Endothelial cell of umbilical vein (primary cell): ENCODE measurements at regions not wholly inside any gene's neighbourhood (a gene's known extent, or its start where the extent isn't known, plus 50 kb on each side); places are given as distances from the start of the nearest gene placed in this dataset.

Experiments
- BruUV-seq: library from RNA; stranded (reverse); fragments of 400-500 nt; replicated peaks from 2 replicates; lab custom pipeline; 2021; lab: Mats Ljungman, UMichigan
- CTCF ChIA-PET: fragments of 300-600, 350-600 bp; sonication (Branson Sonifier 250); formaldehyde crosslinking; loops from one replicate; lab custom pipeline; 2021; ENCODE audit warnings: antibody characterized with exemption, inconsistent platforms; lab: Charles Lee
- POLR2A ChIA-PET: fragments of 300-600, 350-600 bp; sonication (Branson Sonifier 250); formaldehyde crosslinking; loops from one replicate; lab custom pipeline; 2021; ENCODE audit warnings: antibody characterized with exemption, inconsistent platforms; lab: Charles Lee
- DNase-seq: peaks from one replicate; pipeline ENCODE4 v3.0.0-alpha.2; 2011; ENCODE audit warnings: low read depth, low spot score
- FAIRE-seq: peaks from 2 replicates; lab custom pipeline; 2011; peaks lifted over from hg19 to GRCh38; lab: Jason Lieb, UNC
- H2AFZ ChIP-seq: 2 replicates; pipeline ENCODE4 v1.6.0; 2012; ENCODE audit warnings: low read depth, low read length, control low read depth, inconsistent platforms
- H3K27ac ChIP-seq: 2 replicates; pipeline ENCODE4 v1.5.1; 2011; ENCODE audit warnings: low read depth, mild to moderate bottlenecking, control low read depth, low read length, moderate library complexity; ENCODE audit not compliant: insufficient read depth
- H3K27me3 ChIP-seq, 2 experiments: 2 replicates each; pipeline versions ENCODE4 v1.6.0 to v1.6.1; 2011; ENCODE audit warnings: low read length in 2 of 2, mixed read lengths in 1 of 2; ENCODE audit not compliant: control insufficient read depth in 2 of 2, insufficient read depth in 2 of 2
- H3K36me3 ChIP-seq, 2 experiments: 2 replicates in 1 of 2; 3 replicates in 1 of 2; pipeline ENCODE4 v1.5.1; 2011; ENCODE audit warnings: low read length in 2 of 2, mild to moderate bottlenecking in 1 of 2, moderate library complexity in 1 of 2; ENCODE audit not compliant: control insufficient read depth in 2 of 2, insufficient read depth in 2 of 2; ENCODE audit errors: extremely low read depth in 1 of 2
- H3K4me1 ChIP-seq: 3 replicates; pipeline ENCODE4 v1.5.1; 2011; ENCODE audit warnings: mild to moderate bottlenecking, low read length; ENCODE audit not compliant: control insufficient read depth, insufficient read depth; ENCODE audit errors: extremely low read depth
- H3K4me2 ChIP-seq: 2 replicates; pipeline ENCODE4 v1.6.1; 2011; ENCODE audit warnings: low read length, control low read depth, mixed read lengths; ENCODE audit not compliant: insufficient read depth
- H3K4me3 ChIP-seq, 3 experiments: fragments of 200-600 bp in 1 of 3; sonication (generic), shearing (Covaris generic) in 1 of 3; replicated peaks in 1 of 3; 2 replicates each; pipeline ENCODE4 v1.5.1; 2011 to 2016; ENCODE audit warnings: control low read depth in 3 of 3, low read length in 3 of 3, mild to moderate bottlenecking in 2 of 3, inconsistent platforms in 1 of 3, low read depth in 1 of 3, moderate library complexity in 1 of 3; ENCODE audit not compliant: insufficient read depth in 1 of 3
- H3K79me2 ChIP-seq: 2 replicates; pipeline ENCODE4 v1.6.0; 2012; ENCODE audit warnings: low read length, inconsistent platforms; ENCODE audit not compliant: control insufficient read depth, insufficient read depth
- H3K9ac ChIP-seq: replicated peaks from 2 replicates; pipeline ENCODE3; 2011; ENCODE audit warnings: low read length, control low read depth; ENCODE audit not compliant: insufficient read depth; ENCODE audit errors: extremely low read depth
- H3K9me1 ChIP-seq: replicated peaks from 3 replicates; pipeline ENCODE4 v1.6.0; 2011; ENCODE audit warnings: mild to moderate bottlenecking, low read length; ENCODE audit not compliant: control insufficient read depth, insufficient read depth; ENCODE audit errors: extremely low read depth
- H3K9me3 ChIP-seq: replicated peaks from 2 replicates; pipeline ENCODE4 v1.5.1; 2012; ENCODE audit warnings: low read length, inconsistent platforms; ENCODE audit not compliant: control insufficient read depth, insufficient read depth
- H4K20me1 ChIP-seq: replicated peaks from 2 replicates; pipeline ENCODE3; 2011; ENCODE audit warnings: mild to moderate bottlenecking, low read length; ENCODE audit not compliant: control insufficient read depth, insufficient read depth; ENCODE audit errors: extremely low read depth
- EZH2 ChIP-seq: IDR thresholded peaks from 2 replicates; pipeline ENCODE4 v1.6.1; 2012; ENCODE audit warnings: borderline replicate concordance, low read depth, mild to moderate bottlenecking, moderate library complexity, low read length, inconsistent platforms; ENCODE audit not compliant: severe bottlenecking
- FOS ChIP-seq: IDR thresholded peaks from 2 replicates; pipeline ENCODE4 v1.6.1; 2011; ENCODE audit warnings: mild to moderate bottlenecking, low read length, moderate library complexity, borderline replicate concordance; ENCODE audit not compliant: insufficient read depth
- GATA2 ChIP-seq: IDR thresholded peaks from 2 replicates; pipeline ENCODE4 v1.7.0; 2011; ENCODE audit warnings: low read depth, mild to moderate bottlenecking, moderate library complexity, mixed read lengths, low read length; ENCODE audit not compliant: insufficient read length, insufficient read depth
- JUN ChIP-seq: IDR thresholded peaks from 2 replicates; pipeline ENCODE4 v1.6.1; 2011; ENCODE audit warnings: borderline replicate concordance, low read depth; ENCODE audit not compliant: insufficient read length, insufficient read depth
- MAX ChIP-seq: IDR thresholded peaks from 2 replicates; pipeline ENCODE4 v1.6.1; 2011; ENCODE audit not compliant: insufficient read depth, insufficient read length
- MYC ChIP-seq: IDR thresholded peaks from one replicate; pipeline ENCODE4 v1.6.1; 2011; ENCODE audit warnings: mild to moderate bottlenecking, low read depth, low read length
- POLR2A ChIP-seq: IDR thresholded peaks from 2 replicates; pipeline ENCODE4 v1.6.1; 2012; ENCODE audit warnings: low read depth, mild to moderate bottlenecking, control low read depth, low read length
- POLR2AphosphoS5 ChIP-seq: IDR thresholded peaks from 2 replicates; pipeline ENCODE4 v1.6.1; 2012; ENCODE audit warnings: low read depth, mild to moderate bottlenecking, control low read depth, low read length, moderate library complexity; ENCODE audit not compliant: insufficient read depth
- dilution Hi-C: fragments of 300-500 bp; cut with MboI; formaldehyde crosslinking; loops from one replicate; pipeline ENCODE4 v1.15.0; 2019; ENCODE audit warnings: low sequenced_read_pairs; ENCODE audit not compliant: extremely low pct_ligation_motif_present
- intact Hi-C: fragments of 100-400 bp; cut with micrococcal nuclease; formaldehyde crosslinking; loops from one replicate; pipeline ENCODE4 v1.10.0; 2022
- TF ChIP-seq, protein P1 (sequence below), 2 donors: IDR thresholded peaks; 1 replicate in 1 of 2; 2 replicates in 1 of 2; pipeline ENCODE4 v1.5.1; 2011; ENCODE audit warnings: low read length in 2 of 2, mild to moderate bottlenecking in 2 of 2, moderate library complexity in 2 of 2, control low read depth in 1 of 2, inconsistent platforms in 1 of 2, low read depth in 1 of 2; ENCODE audit not compliant: insufficient read depth in 1 of 2; ENCODE audit errors: extremely low read depth in 1 of 2

DNA sequence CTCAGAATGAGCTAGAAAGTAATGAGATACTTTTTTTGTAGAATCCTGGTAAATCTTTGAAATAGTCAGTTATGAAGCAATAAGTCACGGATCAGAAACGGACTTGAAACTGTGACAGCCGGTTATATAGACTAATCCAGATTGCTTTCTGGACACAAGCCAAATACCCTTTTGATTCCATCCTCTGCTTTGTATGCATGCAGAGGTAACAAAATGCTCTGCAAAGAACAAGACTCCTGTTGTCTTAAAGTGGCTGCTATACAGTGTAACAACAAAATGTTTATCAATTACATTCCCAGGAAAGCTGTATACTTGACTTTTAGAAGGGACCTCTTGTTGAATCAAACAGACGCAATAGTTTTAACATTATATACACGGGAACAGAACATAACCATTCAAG is 66.5 kb upstream of the STARD13 start:
- Histone ChIP-seq H3K79me2 (peaks cover 8% of the 10 kb centered on the region), H3K9me1 (no peaks in the 10 kb centered on the region), H3K27me3 (no peaks in the 10 kb centered on the region), H4K20me1 (no peaks in the 10 kb centered on the region), H2AFZ (no peak overlapping the region), H3K4me3 (no peak overlapping the region), H3K36me3 (no peaks in the 10 kb centered on the region), H3K27ac (no peak overlapping the region), H3K4me2 (no peak overlapping the region), H3K9me3 (no peaks in the 10 kb centered on the region), H3K9ac (no peak overlapping the region), H3K4me1 (peaks cover 16% of the 10 kb centered on the region)
- ChIA-PET CTCF (interaction anchor here (0.7 to 1.0 kb wide), 2 partner anchors 15 to 166 kb away, joined by 3 read pairs; no protein-coding TSS in a partner anchor), POLR2A (no interaction called here)
- intact Hi-C loops = loop anchor here (10.0 kb wide), 1 partner anchor 373 kb away; no protein-coding TSS in a partner anchor
- FAIRE-seq (no peak), DNase-seq (no peak)
- BruUV-seq = no TSS peak
- dilution Hi-C loops = no loop called here
- TF ChIP-seq GATA2 = no peak
- TF ChIP-seq POLR2A = no peak
- TF ChIP-seq, protein P1, sequence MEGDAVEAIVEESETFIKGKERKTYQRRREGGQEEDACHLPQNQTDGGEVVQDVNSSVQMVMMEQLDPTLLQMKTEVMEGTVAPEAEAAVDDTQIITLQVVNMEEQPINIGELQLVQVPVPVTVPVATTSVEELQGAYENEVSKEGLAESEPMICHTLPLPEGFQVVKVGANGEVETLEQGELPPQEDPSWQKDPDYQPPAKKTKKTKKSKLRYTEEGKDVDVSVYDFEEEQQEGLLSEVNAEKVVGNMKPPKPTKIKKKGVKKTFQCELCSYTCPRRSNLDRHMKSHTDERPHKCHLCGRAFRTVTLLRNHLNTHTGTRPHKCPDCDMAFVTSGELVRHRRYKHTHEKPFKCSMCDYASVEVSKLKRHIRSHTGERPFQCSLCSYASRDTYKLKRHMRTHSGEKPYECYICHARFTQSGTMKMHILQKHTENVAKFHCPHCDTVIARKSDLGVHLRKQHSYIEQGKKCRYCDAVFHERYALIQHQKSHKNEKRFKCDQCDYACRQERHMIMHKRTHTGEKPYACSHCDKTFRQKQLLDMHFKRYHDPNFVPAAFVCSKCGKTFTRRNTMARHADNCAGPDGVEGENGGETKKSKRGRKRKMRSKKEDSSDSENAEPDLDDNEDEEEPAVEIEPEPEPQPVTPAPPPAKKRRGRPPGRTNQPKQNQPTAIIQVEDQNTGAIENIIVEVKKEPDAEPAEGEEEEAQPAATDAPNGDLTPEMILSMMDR (IDR thresholded peaks at IDR 0.05; ENCODE audit: extremely low read depth in 1 of 2, insufficient read depth in 1 of 2, low read depth in 1 of 2, low read length in 2 of 2) = no peak
- TF ChIP-seq POLR2AphosphoS5 = no peak

- no peaks in the 10 kb centered on the region for H3K36me3 ChIP-seq
- TF ChIP-seq POLR2A (no peak), MAX (no peak), POLR2AphosphoS5 (no peak), EZH2 (no peak), FOS (no peak), JUN (no peak), MYC (no peak), GATA2 (no peak)
- TF ChIP-seq, protein P1 (IDR thresholded peaks at IDR 0.05; ENCODE audit: extremely low read depth in 1 of 2, insufficient read depth in 1 of 2, low read depth in 1 of 2, low read length in 2 of 2) = no peak
- FAIRE-seq = no peak
- ChIA-PET POLR2A (no interaction called here), CTCF (interaction anchor here (1.0 kb wide), 1 partner anchor 14 kb away, joined by 3 read pairs; no protein-coding TSS in a partner anchor)
- no peak overlapping the region for H3K4me3 ChIP-seq
- H4K20me1 ChIP-seq = no peaks in the 10 kb centered on the region
- H3K79me2 ChIP-seq = peaks cover 8% of the 10 kb centered on the region
- no peak overlapping the region for H3K27ac ChIP-seq
- H3K9me3 ChIP-seq = no peaks in the 10 kb centered on the region
- no peaks in the 10 kb centered on the region for H3K9me1 ChIP-seq
- H3K4me1 ChIP-seq = peaks cover 16% of the 10 kb centered on the region
- dilution Hi-C loops = no loop called here
- no TSS peak for BruUV-seq
- intact Hi-C loops = loop anchor here (10.0 kb wide), 1 partner anchor 372 kb away; no protein-coding TSS in a partner anchor
- no peaks in the 10 kb centered on the region for H3K27me3 ChIP-seq
- no peak overlapping the region for H3K4me2 ChIP-seq
- no peak overlapping the region for H3K9ac ChIP-seq
- H2AFZ ChIP-seq = no peak overlapping the region
- DNase-seq = no peak
Measured at GRCh38 chr13:33352526-33352925, 67.0 kb upstream of the STARD13 start.
